H9 (cell line): ENCODE measurements at regions not wholly inside any gene's neighbourhood (a gene's known extent, or its start where the extent isn't known, plus 50 kb on each side); places are given as distances from the start of the nearest gene placed in this dataset.

Experiments
- DNase-seq: peaks from one replicate; pipeline ENCODE4 v3.0.0-alpha.2; 2017
- H2AFZ ChIP-seq: one replicate; pipeline ENCODE4 v1.6.1; 2013; ENCODE audit warnings: mild to moderate bottlenecking, low read length, control low read depth, moderate library complexity
- H2AK5ac ChIP-seq: 2 replicates; pipeline ENCODE4 v1.6.1; 2013; ENCODE audit warnings: low read length, control low read depth, mixed read lengths; ENCODE audit not compliant: insufficient read length
- H2BK120ac ChIP-seq: one replicate; pipeline ENCODE4 v1.6.1; 2013; ENCODE audit warnings: low read depth, mild to moderate bottlenecking, low read length, control low read depth, inconsistent platforms; ENCODE audit not compliant: poor library complexity, severe bottlenecking
- H2BK12ac ChIP-seq: 2 replicates; pipeline ENCODE4 v1.6.1; 2013; ENCODE audit warnings: low read length, control low read depth, mixed read lengths, low read depth; ENCODE audit not compliant: insufficient read length
- H2BK15ac ChIP-seq: 2 replicates; pipeline ENCODE4 v1.6.1; 2013; ENCODE audit warnings: low read depth, low read length, control low read depth
- H2BK20ac ChIP-seq: one replicate; pipeline ENCODE4 v1.6.1; 2013; ENCODE audit warnings: low read depth, mild to moderate bottlenecking, low read length, control low read depth, inconsistent platforms; ENCODE audit not compliant: poor library complexity, severe bottlenecking
- H2BK5ac ChIP-seq: 2 replicates; pipeline ENCODE4 v1.6.1; 2013; ENCODE audit warnings: low read length, control low read depth, mixed read lengths; ENCODE audit not compliant: insufficient read length
- H3K14ac ChIP-seq: 2 replicates; pipeline ENCODE4 v1.6.1; 2013; ENCODE audit warnings: low read length, control low read depth; ENCODE audit not compliant: insufficient read depth
- H3K18ac ChIP-seq: 2 replicates; pipeline ENCODE4 v1.6.1; 2013; ENCODE audit warnings: low read depth, mild to moderate bottlenecking, mixed read lengths, low read length, control low read depth; ENCODE audit not compliant: insufficient read length
- H3K23ac ChIP-seq: 2 replicates; pipeline ENCODE4 v1.6.1; 2013; ENCODE audit warnings: low read length, control low read depth, mixed read lengths, low read depth; ENCODE audit not compliant: insufficient read length
- H3K23me2 ChIP-seq: 2 replicates; pipeline ENCODE4 v1.6.1; 2013; ENCODE audit warnings: low read depth, mild to moderate bottlenecking, mixed read lengths, low read length, control low read depth; ENCODE audit not compliant: insufficient read length, poor library complexity, severe bottlenecking
- H3K27ac ChIP-seq: 2 replicates; pipeline ENCODE4 v1.5.1; 2013; ENCODE audit warnings: low read length, control low read depth, mixed read lengths, low read depth; ENCODE audit not compliant: insufficient read length
- H3K27me3 ChIP-seq: 2 replicates; pipeline ENCODE4 v1.6.1; 2013; ENCODE audit warnings: low read length, control low read depth, inconsistent platforms; ENCODE audit not compliant: insufficient read depth
- H3K4ac ChIP-seq: 2 replicates; pipeline ENCODE4 v1.6.1; 2013; ENCODE audit warnings: low read depth, mild to moderate bottlenecking, control low read depth, inconsistent platforms, low read length, moderate library complexity
- H3K4me1 ChIP-seq: 2 replicates; pipeline ENCODE4 v1.6.1; 2013; ENCODE audit warnings: low read length, control low read depth, inconsistent platforms; ENCODE audit not compliant: insufficient read depth
- H3K4me2 ChIP-seq: 2 replicates; pipeline ENCODE4 v1.6.1; 2013; ENCODE audit warnings: low read length, control low read depth, mixed read lengths; ENCODE audit not compliant: insufficient read length, insufficient read depth
- H3K56ac ChIP-seq: 2 replicates; pipeline ENCODE4 v1.6.1; 2013; ENCODE audit warnings: low read depth, mild to moderate bottlenecking, mixed read lengths, low read length, control low read depth; ENCODE audit not compliant: insufficient read length
- H3K79me1 ChIP-seq: 2 replicates; pipeline ENCODE4 v1.6.1; 2013; ENCODE audit warnings: low read depth, mild to moderate bottlenecking, moderate library complexity, low read length, control low read depth, inconsistent platforms; ENCODE audit not compliant: insufficient read depth, poor library complexity, severe bottlenecking
- H3K79me2 ChIP-seq: 2 replicates; pipeline ENCODE4 v1.6.1; 2013; ENCODE audit warnings: low read length, control low read depth, inconsistent platforms; ENCODE audit not compliant: insufficient read depth
- H3K9ac ChIP-seq: 2 replicates; pipeline ENCODE4 v1.6.1; 2013; ENCODE audit warnings: low read length, control low read depth, mixed read lengths; ENCODE audit not compliant: insufficient read length; ENCODE audit errors: extremely low read depth
- H3K9me3 ChIP-seq: one replicate; pipeline ENCODE4 v1.6.1; 2013; ENCODE audit warnings: low read depth, low read length, inconsistent platforms; ENCODE audit not compliant: control insufficient read depth
- H3T11ph ChIP-seq: one replicate; pipeline ENCODE4 v1.6.1; 2013; ENCODE audit warnings: mild to moderate bottlenecking, low read length, control low read depth, inconsistent platforms
- H4K20me1 ChIP-seq: one replicate; pipeline ENCODE4 v1.6.1; 2013; ENCODE audit not compliant: control insufficient read depth, insufficient read length, insufficient read depth
- H4K5ac ChIP-seq: 2 replicates; pipeline ENCODE4 v1.6.1; 2013; ENCODE audit warnings: low read depth, mild to moderate bottlenecking, mixed read lengths, low read length, control low read depth; ENCODE audit not compliant: insufficient read length
- H4K8ac ChIP-seq: replicated peaks from 2 replicates; pipeline ENCODE4 v1.6.1; 2013; ENCODE audit warnings: low read length, control low read depth, mixed read lengths, low read depth; ENCODE audit not compliant: insufficient read length
- H4K91ac ChIP-seq: 2 replicates; pipeline ENCODE4 v1.6.1; 2013; ENCODE audit warnings: low read depth, mild to moderate bottlenecking, moderate library complexity, mixed read lengths, low read length, control low read depth; ENCODE audit not compliant: insufficient read length
- H3K27ac Mint-ChIP-seq, 3 experiments: 2 replicates in 2 of 3; 3 replicates in 1 of 3; pipeline ENCODE4 v1.8.0; 2020 to 2021; ENCODE audit warnings: mixed read lengths in 3 of 3, mild to moderate bottlenecking in 1 of 3, moderate library complexity in 1 of 3
- H3K27me3 Mint-ChIP-seq: 2 replicates; pipeline ENCODE4 v1.8.0; 2021; ENCODE audit warnings: low read depth, mild to moderate bottlenecking, moderate library complexity, mixed read lengths
- H3K36me3 Mint-ChIP-seq, 3 experiments: 2 replicates in 2 of 3; 3 replicates in 1 of 3; pipeline ENCODE4 v1.8.0; 2020 to 2021; ENCODE audit warnings: low read depth in 3 of 3, mixed read lengths in 3 of 3; ENCODE audit not compliant: insufficient read depth in 1 of 3
- H3K4me1 Mint-ChIP-seq, 2 experiments: 2 replicates each; pipeline ENCODE4 v1.8.0; 2020; ENCODE audit warnings: mixed read lengths in 2 of 2
- H3K4me3 Mint-ChIP-seq, 2 experiments: 2 replicates in 1 of 2; 3 replicates in 1 of 2; pipeline ENCODE4 v1.8.0; 2020 to 2021; ENCODE audit warnings: mild to moderate bottlenecking in 2 of 2, mixed read lengths in 2 of 2, moderate library complexity in 1 of 2
- H3K9me3 Mint-ChIP-seq, 2 experiments: 2 replicates in 1 of 2; 3 replicates in 1 of 2; pipeline ENCODE4 v1.8.0; 2020; ENCODE audit warnings: mild to moderate bottlenecking in 2 of 2, mixed read lengths in 2 of 2, moderate library complexity in 1 of 2
- WGBS: extraction: QIAGEN DNeasy Blood & Tissue Kit; methylation state at CpG from one replicate; pipeline ENCODE4 v1.1.7; 2013; ENCODE audit warnings: missing lambda C conversion rate, low lambda C conversion rate, mixed read lengths; ENCODE audit not compliant: insufficient read length; ENCODE audit errors: extremely low coverage; 5-methylcytosine and 5-hydroxymethylcytosine counted together
- TF ChIP-seq, protein P1 (sequence below): fragments of 200-600 bp; sonication (generic); conservative IDR thresholded peaks from 3 replicates; pipeline ENCODE4 v1.8.0; 2021; ENCODE audit warnings: antibody characterized with exemption, mild to moderate bottlenecking

GRCh38 chr12:13373803-13374202, 177.3 kb downstream of the EMP1 start:
- peaks cover 13 to 17% of the 10 kb centered on the region in 2 experiments for H3K4me1 Mint-ChIP-seq

More at GRCh38 chr12:13373803-13374202, 177.3 kb downstream of the EMP1 start:
- peaks cover 9 to 10% of the 10 kb centered on the region in 2 experiments; a peak in 4 of 5 replicates for H3K9me3 Mint-ChIP-seq
- Histone ChIP-seq H3K9ac (no peak overlapping the region), H3K27ac (no peak overlapping the region), H2BK5ac (no peak overlapping the region), H3K4me1 (no peaks in the 10 kb centered on the region), H4K20me1 (no peaks in the 10 kb centered on the region), H2BK120ac (no peak overlapping the region), H2AK5ac (no peak overlapping the region), H3K79me1 (no peaks in the 10 kb centered on the region), H2AFZ (no peak overlapping the region), H2BK20ac (no peak overlapping the region), H3K79me2 (no peaks in the 10 kb centered on the region), H2BK12ac (no peak overlapping the region), H3K4ac (no peak overlapping the region), H2BK15ac (no peak overlapping the region), H3K27me3 (no peaks in the 10 kb centered on the region), H3K23me2 (no peaks in the 10 kb centered on the region), H3K56ac (no peak overlapping the region), H3K9me3 (no peaks in the 10 kb centered on the region), H3K14ac (no peak overlapping the region), H4K5ac (no peak overlapping the region), H3K4me2 (no peak overlapping the region), H3K23ac (no peak overlapping the region), H4K91ac (no peak overlapping the region), H4K8ac (no peak overlapping the region), H3T11ph (no peak overlapping the region), H3K18ac (no peak overlapping the region)
- WGBS = no CpG with 5 or more reads among the region's 2 CpGs
- peaks cover 0 to 13% (median 2%) of the 10 kb centered on the region in 3 experiments; a peak in 3 of 7 replicates for H3K36me3 Mint-ChIP-seq
- H3K4me3 Mint-ChIP-seq = no peak overlapping the region
- DNase-seq = peak; percentile 7
- TF ChIP-seq, protein P1, sequence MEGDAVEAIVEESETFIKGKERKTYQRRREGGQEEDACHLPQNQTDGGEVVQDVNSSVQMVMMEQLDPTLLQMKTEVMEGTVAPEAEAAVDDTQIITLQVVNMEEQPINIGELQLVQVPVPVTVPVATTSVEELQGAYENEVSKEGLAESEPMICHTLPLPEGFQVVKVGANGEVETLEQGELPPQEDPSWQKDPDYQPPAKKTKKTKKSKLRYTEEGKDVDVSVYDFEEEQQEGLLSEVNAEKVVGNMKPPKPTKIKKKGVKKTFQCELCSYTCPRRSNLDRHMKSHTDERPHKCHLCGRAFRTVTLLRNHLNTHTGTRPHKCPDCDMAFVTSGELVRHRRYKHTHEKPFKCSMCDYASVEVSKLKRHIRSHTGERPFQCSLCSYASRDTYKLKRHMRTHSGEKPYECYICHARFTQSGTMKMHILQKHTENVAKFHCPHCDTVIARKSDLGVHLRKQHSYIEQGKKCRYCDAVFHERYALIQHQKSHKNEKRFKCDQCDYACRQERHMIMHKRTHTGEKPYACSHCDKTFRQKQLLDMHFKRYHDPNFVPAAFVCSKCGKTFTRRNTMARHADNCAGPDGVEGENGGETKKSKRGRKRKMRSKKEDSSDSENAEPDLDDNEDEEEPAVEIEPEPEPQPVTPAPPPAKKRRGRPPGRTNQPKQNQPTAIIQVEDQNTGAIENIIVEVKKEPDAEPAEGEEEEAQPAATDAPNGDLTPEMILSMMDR = no peak
- H3K27me3 Mint-ChIP-seq = peaks cover 3% of the 10 kb centered on the region
- no peak overlapping the region for H3K27ac Mint-ChIP-seq
